NCI-H524 (cell line): ENCODE measurements at regions not wholly inside any gene's neighbourhood (a gene's known extent, or its start where the extent isn't known, plus 50 kb on each side); places are given as distances from the start of the nearest gene placed in this dataset.

ENCODE experiments used
- DNase-seq, 2 experiments: peaks; one replicate each; lab custom pipeline; 2025; lab: John Stamatoyannopoulos, UW

DNA sequence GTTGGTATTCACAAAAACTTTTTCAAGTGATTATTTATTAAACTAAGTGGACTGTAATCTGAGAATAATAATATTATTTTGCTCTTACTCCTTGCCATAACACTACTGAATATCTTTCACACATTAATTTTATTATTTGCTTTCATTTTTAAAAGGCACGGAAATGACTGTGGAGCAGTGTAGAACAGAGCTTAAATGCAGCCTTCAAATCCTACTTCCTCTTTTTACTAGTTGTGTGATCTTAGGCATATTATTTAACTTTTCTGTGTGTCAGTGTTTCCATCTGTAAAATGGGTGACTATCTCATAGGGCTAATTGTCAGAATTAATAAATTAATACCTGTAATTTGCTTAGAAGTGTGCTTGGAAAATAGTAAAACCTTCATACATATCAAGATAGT is 55.5 kb upstream of the SLC8A1 start:
- no peak for DNase-seq

DNA sequence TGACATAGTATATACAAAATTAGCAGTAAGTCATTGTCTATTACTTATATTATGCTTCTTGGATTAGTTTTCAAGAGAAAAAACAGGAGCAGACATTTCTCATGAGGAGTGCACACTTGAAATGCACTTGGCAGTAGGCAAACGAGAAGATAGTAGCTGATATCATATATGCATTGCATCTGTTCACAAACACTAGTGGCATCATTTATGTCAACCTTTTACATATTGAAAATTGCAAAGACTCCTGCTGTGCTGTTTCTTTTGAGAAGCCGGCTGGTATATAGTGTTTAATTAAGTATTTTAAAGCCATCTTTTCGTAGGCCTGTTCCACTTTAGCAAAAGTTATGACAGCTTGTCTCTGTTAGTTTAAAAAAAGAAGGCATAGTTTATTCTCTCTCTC is 58.4 kb upstream of the SLC8A1 start:
- peak; percentile 19 to 70 for DNase-seq

GRCh38 chr2:40511661-40512213 is 59.8 kb upstream of the SLC8A1 start:
- no peak for DNase-seq

DNA sequence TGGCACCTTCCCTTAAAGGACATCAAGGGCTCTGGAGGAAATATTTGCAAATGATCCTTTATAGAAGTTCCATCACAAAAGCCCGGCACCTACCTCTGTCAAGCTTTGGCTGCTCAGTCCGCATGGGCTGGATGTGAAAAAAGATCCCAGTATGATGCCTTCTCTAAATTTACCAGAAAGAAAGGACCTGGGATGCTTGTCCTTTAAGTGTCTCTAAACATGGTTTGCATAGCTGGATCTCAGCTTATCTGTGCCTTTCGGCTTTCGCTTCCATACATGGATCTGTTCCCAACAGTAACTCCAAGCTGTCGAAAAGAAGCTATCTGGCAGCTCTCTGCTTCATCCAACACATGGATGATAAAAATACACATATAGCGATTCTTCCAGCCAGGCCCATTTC is 60.4 kb upstream of the SLC8A1 start:
- no peak for DNase-seq

- no peak for DNase-seq
Measured at GRCh38 chr2:40513201-40513600, 61.3 kb upstream of the SLC8A1 start.

DNA sequence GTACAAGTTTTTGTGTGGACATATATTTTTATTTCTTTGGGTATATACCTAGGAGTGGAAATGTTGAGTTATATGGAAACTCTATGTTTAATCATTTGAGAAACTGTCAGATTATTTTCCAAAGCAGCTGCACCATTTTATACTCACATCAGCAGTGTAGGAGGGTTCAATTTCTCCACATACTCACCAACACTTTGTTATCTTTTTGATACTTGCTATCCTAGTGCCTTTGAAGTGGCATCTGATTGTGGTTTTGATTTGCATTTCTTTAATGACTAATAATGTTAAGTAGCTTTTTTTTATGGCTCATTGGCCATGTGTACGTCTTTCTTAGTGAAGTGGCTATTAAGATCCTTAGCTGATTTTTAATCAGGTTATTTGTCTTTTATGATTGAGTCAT is 64.7 kb upstream of the SLC8A1 start:
- DNase-seq = peak in 1 of 2 experiments; percentile 47

DNA sequence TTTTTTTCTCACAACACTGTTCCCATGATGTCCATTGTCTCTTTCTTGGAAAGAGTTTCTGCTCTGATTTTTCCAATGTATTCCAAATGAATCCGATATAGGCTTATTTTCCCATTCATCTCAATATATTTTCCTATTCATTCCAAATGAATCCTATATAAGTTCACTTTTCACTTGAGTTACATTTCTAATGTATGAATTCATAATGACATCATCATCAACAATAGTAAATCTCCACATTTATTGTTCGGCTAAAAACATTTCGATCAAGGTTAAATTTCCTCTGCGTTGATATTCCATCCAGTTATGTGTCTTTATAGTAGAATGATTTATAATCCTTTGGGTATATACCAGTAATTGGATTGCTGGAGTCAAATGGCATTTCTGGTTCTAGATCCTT is 76.7 kb upstream of the SLC8A1 start:
- DNase-seq = no peak

DNA sequence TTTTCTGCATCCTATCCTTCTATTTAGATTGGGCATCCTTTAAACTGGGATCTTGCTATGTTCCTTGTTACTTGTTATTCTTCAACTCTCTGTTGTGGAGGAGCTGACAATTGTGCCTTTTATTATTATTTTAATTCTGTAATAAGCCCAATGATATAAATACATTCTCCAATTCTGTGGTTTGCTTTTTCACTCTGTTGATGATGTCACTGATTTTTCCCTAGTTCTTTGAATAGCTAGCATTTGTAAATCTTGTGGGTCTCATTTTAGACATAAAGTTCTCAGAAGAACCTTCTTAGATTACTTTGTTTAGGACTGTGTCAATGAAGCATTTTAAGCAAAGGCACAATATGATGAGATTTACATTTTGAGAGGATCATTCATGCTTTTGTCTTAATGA is 79.5 kb upstream of the SLC8A1 start:
- DNase-seq = no peak

- no peak for DNase-seq
Measured at GRCh38 chr2:40534528-40534927, 82.6 kb upstream of the SLC8A1 start.

DNA sequence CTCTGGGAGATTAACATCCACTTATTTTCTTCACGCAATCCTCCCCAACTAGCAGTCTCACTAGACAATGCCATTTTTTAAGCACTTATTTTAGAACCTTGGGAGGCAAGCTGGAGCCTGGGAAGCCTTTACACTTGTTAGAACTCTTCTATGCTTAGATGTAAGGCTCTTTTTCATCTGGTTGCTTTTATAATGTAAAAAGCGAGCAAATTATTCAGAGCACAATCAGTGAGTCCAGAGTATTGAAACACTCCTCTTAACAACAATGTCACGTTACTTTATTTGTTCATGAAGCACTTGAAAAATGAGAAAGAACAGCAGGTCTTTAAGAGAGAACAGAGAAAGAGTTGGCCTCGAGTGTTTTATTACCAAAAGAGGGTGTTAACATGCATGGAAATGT is 84.1 kb upstream of the SLC8A1 start:
- DNase-seq = no peak

GRCh38 chr2:40540026-40540425 is 88.1 kb upstream of the SLC8A1 start:
- DNase-seq = no peak

DNA sequence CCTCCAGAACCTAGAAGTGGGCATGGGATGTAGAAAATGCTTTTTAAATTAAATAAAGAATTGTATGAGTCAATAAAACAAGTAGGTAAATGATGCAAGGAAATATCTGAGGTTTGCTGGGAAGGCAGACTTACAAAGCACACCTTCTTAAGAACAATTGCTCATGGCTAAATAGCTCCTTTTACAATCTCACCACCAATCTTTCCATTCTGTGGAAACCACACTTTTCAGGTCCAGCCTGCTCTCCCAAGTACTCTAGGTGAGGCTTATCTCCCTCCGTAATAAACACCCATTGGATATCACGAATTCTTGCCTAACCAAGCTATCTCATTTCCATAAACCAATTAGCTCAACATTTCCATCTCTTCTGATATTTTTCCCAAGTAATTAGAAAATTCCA is 91.5 kb upstream of the SLC8A1 start:
- DNase-seq = no peak

GRCh38 chr2:40544072-40544471 is 92.2 kb upstream of the SLC8A1 start:
- no peak for DNase-seq

GRCh38 chr2:40545645-40546044 is 93.8 kb upstream of the SLC8A1 start:
- DNase-seq = no peak

GRCh38 chr2:40546439-40547191 is 94.7 kb upstream of the SLC8A1 start:
- DNase-seq = peak in 1 of 2 experiments; percentile 52

DNA sequence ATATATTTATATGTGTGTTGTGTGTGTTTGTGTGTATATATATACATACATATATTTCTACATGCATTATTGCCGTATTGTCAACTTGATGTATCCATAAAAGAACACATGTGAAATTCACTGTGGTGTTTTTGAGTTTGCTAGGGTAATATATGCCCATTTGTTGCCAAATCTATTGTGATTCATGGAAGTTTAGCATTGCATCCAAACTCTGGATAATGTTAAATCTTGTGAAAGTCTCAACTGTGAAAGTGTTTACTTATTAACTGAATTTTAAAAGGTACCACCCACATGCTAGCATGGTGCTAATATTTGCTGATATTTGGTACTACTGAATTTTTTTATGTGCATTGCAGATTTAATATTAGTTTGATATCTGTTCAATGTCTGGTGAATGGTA is 96.6 kb upstream of the SLC8A1 start:
- no peak for DNase-seq

DNA sequence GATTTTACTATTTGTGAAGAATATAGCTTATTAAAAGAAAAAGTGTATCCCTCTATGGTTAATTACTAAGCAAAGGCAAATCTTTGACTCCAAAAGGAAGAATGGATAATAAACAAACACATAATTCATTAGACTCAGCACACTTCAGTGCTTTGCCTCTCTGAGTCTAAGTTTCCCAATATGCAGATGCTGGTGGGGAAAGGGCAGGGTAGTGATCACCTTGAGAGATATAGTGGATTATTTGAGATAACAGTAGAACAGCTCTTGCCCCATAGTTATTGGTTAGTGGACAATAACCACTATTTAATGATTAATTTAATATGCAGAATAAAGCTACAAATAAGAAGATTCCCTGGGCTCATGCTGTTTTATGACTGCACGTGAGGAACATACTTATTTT is 98.2 kb upstream of the SLC8A1 start:
- no peak for DNase-seq

DNA sequence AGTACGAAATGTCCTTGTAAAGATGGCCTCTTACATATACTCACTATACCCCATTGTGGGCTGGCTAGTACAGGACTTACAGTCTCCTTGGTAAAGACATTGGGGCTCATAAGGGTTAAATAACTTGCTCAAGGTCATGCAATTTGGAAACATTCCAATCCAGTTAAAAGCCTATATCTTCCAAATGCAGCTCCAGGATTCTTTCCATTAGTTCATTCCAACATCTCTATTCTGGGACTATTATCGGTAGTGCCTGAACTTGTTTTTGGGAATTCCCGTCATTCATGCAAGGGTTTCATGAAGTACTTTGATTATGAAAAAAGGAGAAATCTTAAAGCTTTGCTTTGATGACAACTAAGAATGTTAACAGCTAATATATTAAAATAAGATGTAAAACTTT is 99.2 kb upstream of the SLC8A1 start:
- DNase-seq = no peak

GRCh38 chr2:40554665-40555294 is 102.9 kb upstream of the SLC8A1 start:
- DNase-seq = peak; percentile 72 to 89

GRCh38 chr2:40556293-40556692 is 104.4 kb upstream of the SLC8A1 start:
- no peak for DNase-seq

GRCh38 chr2:40556739-40557138 is 104.8 kb upstream of the SLC8A1 start:
- DNase-seq = no peak

DNA sequence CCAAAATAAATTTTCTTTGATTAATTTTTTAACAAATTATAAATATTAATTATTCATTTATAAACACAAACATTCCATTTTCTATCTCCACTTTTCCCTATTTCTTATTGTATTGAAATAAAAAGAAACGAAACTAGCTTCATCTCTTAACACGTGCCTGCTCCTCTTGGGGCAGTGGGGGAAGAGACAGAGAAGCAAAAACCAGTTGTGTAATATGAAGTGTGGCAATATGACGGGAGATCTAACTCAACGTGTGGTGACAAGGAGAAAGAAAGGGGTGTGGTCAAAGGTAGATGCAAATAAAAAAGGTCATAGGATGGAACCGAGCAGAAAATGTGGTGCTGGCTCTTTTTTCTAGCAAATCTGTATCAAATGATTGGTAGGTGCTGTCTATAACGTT is 106.9 kb upstream of the SLC8A1 start:
- DNase-seq = no peak

DNA sequence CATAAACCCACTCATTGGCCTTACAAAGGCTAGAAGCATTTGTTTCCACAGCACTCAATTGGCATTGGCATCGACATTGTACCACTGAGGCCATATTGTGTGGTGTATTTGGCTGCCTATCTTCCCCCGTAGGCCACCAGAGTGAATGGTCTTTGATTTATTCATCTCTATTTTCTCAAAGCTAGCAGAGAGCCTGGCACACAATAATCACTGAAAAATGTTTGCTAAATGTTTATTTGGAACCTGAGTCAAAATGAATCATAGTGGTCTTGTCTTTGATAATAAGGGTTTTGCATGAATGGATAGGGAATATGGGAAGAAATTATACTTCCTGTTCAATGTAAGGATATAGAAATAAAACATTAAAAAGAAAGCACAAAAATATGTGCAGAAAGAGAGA is 107.3 kb upstream of the SLC8A1 start:
- no peak for DNase-seq

DNA sequence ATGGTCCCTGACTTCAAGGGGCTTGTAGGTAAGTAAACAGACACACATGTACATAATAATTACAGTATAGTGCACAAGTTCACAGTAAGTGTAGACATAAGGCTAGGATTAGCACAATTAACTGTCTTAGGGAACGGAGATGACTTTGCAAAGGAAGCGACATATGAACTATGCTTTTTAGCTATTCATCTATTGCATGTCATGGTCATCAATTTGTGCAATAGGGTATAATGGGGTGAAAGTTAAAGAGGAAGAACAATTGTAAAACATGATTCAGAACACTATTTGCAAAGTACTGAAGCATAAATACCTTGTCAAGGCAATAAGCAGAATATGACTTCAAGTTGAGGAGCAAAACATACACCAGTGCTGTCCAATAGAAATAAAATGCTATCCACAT is 112.3 kb upstream of the SLC8A1 start:
- DNase-seq = no peak
